Activated B cell treated with CpG ODN at 0.5 μM for 24 hours (primary cell): ENCODE measurements at regions not wholly inside any gene's neighbourhood (a gene's known extent, or its start where the extent isn't known, plus 50 kb on each side); places are given as distances from the start of the nearest gene placed in this dataset.

ENCODE experiments used
- ATAC-seq: fragments of 200-7000 bp; cut with Tn5 transposase; one replicate; pipeline ENCODE4 v1.10.0; 2021; ENCODE audit warnings: low read depth, mild to moderate bottlenecking, moderate library complexity
- CTCF ChIA-PET: fragments of 350-600 bp; sonication (Branson Sonifier 250); formaldehyde crosslinking; loops from one replicate; lab custom pipeline; 2021; ENCODE audit warnings: antibody characterized with exemption; lab: Charles Lee
- POLR2A ChIA-PET: fragments of 350-600 bp; sonication (Branson Sonifier 250); formaldehyde crosslinking; loops from one replicate; lab custom pipeline; 2021; ENCODE audit warnings: antibody characterized with exemption; lab: Charles Lee
- DNase-seq: peaks from one replicate; pipeline ENCODE4 v3.0.0; 2022
- H3K27ac Mint-ChIP-seq: one replicate; pipeline ENCODE4 v1.8.0; 2020; ENCODE audit warnings: mixed read lengths
- H3K27me3 Mint-ChIP-seq: one replicate; pipeline ENCODE4 v1.8.0; 2021; ENCODE audit warnings: mixed read lengths
- H3K36me3 Mint-ChIP-seq: one replicate; pipeline ENCODE4 v1.8.0; 2021; ENCODE audit warnings: low read depth, mixed read lengths
- H3K4me1 Mint-ChIP-seq: one replicate; pipeline ENCODE4 v1.8.0; 2021; ENCODE audit warnings: mixed read lengths
- H3K4me3 Mint-ChIP-seq: one replicate; pipeline ENCODE4 v1.8.0; 2020; ENCODE audit warnings: mild to moderate bottlenecking, mixed read lengths
- H3K9me3 Mint-ChIP-seq: one replicate; pipeline ENCODE4 v1.8.0; 2020; ENCODE audit warnings: mixed read lengths
- CTCF ChIP-seq: fragments of 200-600 bp; IDR thresholded peaks from one replicate; pipeline ENCODE4 v1.8.0; 2022; ENCODE audit warnings: antibody characterized with exemption, mild to moderate bottlenecking
- intact Hi-C: fragments of 100-400 bp; cut with micrococcal nuclease; formaldehyde crosslinking; loops from one replicate; pipeline ENCODE4 v1.15.1; 2024

GRCh38 chr1:87981386-87981785 lies 652.7 kb downstream of the LMO4 start:
- ChIA-PET POLR2A (no interaction called here), CTCF (no interaction called here)
- Mint-ChIP-seq H3K27ac (no peak overlapping the region), H3K27me3 (peaks cover 7% of the 10 kb centered on the region), H3K4me3 (no peak overlapping the region), H3K36me3 (no peaks in the 10 kb centered on the region), H3K9me3 (no peaks in the 10 kb centered on the region), H3K4me1 (no peaks in the 10 kb centered on the region)
- no peak for ATAC-seq
- intact Hi-C loops = no loop called here
- no peak for TF ChIP-seq CTCF
- DNase-seq = no peak

- ATAC-seq (no peak), DNase-seq (no peak)
- no peaks in the 10 kb centered on the region for H3K9me3 Mint-ChIP-seq
- H3K36me3 Mint-ChIP-seq = no peaks in the 10 kb centered on the region
- intact Hi-C loops = no loop called here
- H3K4me1 Mint-ChIP-seq = no peaks in the 10 kb centered on the region
- H3K4me3 Mint-ChIP-seq = no peak overlapping the region
- no peak overlapping the region for H3K27ac Mint-ChIP-seq
- peaks cover 7% of the 10 kb centered on the region for H3K27me3 Mint-ChIP-seq
- POLR2A ChIA-PET = no interaction called here
- CTCF ChIA-PET = no interaction called here
- no peak for TF ChIP-seq CTCF
Measured at GRCh38 chr1:87981810-87982209, 653.1 kb downstream of the LMO4 start.

GRCh38 chr1:87983841-87984240 lies 655.2 kb downstream of the LMO4 start:
- no peak overlapping the region for H3K4me3 Mint-ChIP-seq
- H3K36me3 Mint-ChIP-seq = no peaks in the 10 kb centered on the region
- intact Hi-C loops = no loop called here
- TF ChIP-seq CTCF = no peak
- no peaks in the 10 kb centered on the region for H3K9me3 Mint-ChIP-seq
- peaks cover 7% of the 10 kb centered on the region for H3K27me3 Mint-ChIP-seq
- H3K4me1 Mint-ChIP-seq = no peaks in the 10 kb centered on the region
- ChIA-PET POLR2A (no interaction called here), CTCF (no interaction called here)
- ATAC-seq = no peak
- no peak overlapping the region for H3K27ac Mint-ChIP-seq
- DNase-seq = no peak

GRCh38 chr1:87985071-87985470 lies 656.4 kb downstream of the LMO4 start:
- Mint-ChIP-seq H3K9me3 (no peaks in the 10 kb centered on the region), H3K27me3 (peaks cover 3% of the 10 kb centered on the region), H3K27ac (no peak overlapping the region), H3K36me3 (no peaks in the 10 kb centered on the region), H3K4me3 (no peak overlapping the region), H3K4me1 (no peaks in the 10 kb centered on the region)
- TF ChIP-seq CTCF = no peak
- intact Hi-C loops = no loop called here
- DNase-seq (no peak), ATAC-seq (no peak)
- CTCF ChIA-PET = interaction anchor here (0.6 kb wide), 1 partner anchor 693 kb away, joined by 3 read pairs; no protein-coding TSS in a partner anchor
- POLR2A ChIA-PET = no interaction called here

- Mint-ChIP-seq H3K9me3 (no peaks in the 10 kb centered on the region), H3K36me3 (no peaks in the 10 kb centered on the region), H3K4me3 (no peak overlapping the region), H3K27ac (no peak overlapping the region), H3K4me1 (no peaks in the 10 kb centered on the region), H3K27me3 (peaks cover 3% of the 10 kb centered on the region)
- DNase-seq = no peak
- ChIA-PET POLR2A (no interaction called here), CTCF (no interaction called here)
- intact Hi-C loops = no loop called here
- TF ChIP-seq CTCF = no peak
- no peak for ATAC-seq
Measured at GRCh38 chr1:87986130-87986866, 657.6 kb downstream of the LMO4 start.
